ENCODE measurements at regions not wholly inside any gene's neighbourhood (a gene's known extent, or its start where the extent isn't known, plus 50 kb on each side); places are given as distances from the start of the nearest gene placed in this dataset.

DNA sequence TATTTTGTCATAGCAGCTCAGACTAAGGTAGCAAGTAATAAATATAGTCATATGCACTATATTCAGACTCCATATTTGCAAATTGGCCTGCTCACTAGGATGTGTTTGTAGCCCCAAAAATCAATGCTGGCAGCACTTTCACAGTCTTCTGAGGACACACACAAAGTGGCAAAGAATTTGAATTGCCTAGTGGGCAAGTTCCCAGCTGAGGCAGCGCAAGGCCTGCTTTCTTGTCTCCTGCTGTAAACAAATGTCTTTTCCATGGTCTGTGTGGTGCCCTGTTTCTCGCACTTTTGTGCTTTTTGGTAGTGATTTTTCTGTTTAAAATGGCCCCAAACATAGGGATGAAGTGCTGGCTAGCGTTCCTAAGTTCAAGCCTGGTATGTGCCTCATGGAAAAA, 416.0 kb downstream of the OCA2 start:
- intact Hi-C loops (cut with micrococcal nuclease; ENCODE audit: unreplicated experiment) (no loop called here), in situ Hi-C loops (cut with HindIII; ENCODE audit: extremely low pct_ligation_motif_present, low pct_unique_long_range_greater_than_20kb) (no loop called here)
- H3K4me3 ChIP-seq (replicated peaks in 1 of 3; ENCODE audit: insufficient read depth in 1 of 3, low read depth in 2 of 3, low read length in 3 of 3) = no peak overlapping the region
- H3K36me3 ChIP-seq (replicated peaks in 1 of 2; ENCODE audit: control insufficient read depth in 1 of 2, insufficient read depth in 2 of 2, low read length in 2 of 2) = no peaks in the 10 kb centered on the region
- FAIRE-seq (no peak), ATAC-seq (no peak), DNase-seq (ENCODE audit: low spot score) (no peak)
- H3K4me2 ChIP-seq (ENCODE audit: low read depth, low read length) = no peak overlapping the region
- POLR2A ChIA-PET = no interaction called here
- WGBS (ENCODE audit: low lambda C conversion rate) = 21% methylated on average over 3 of the region's 3 CpGs
- no peak overlapping the region for H3K27ac ChIP-seq (ENCODE audit: extremely low read length, insufficient read depth, low read length)
- TF ChIP-seq CBX2 (IDR thresholded peaks at IDR 0.05; ENCODE audit: low read depth, low read length) (no peak), CBX2 (CRISPR knock-in tag; IDR thresholded peaks at IDR 0.05; ENCODE audit: low read depth) (no peak), HNRNPK (IDR thresholded peaks at IDR 0.05; ENCODE audit: low read depth, low read length, poor library complexity, severe bottlenecking) (no peak), EZH2 (conservative IDR thresholded peaks at IDR 0.05; ENCODE audit: low read depth, low read length) (no peak), JUND (CRISPR knock-in tag; IDR thresholded peaks at IDR 0.05) (no peak), ZNF687 (CRISPR knock-in tag; IDR thresholded peaks at IDR 0.05) (no peak), ZNF563 (CRISPR knock-in tag; IDR thresholded peaks at IDR 0.05) (no peak), MLX (CRISPR knock-in tag; IDR thresholded peaks at IDR 0.05) (no peak), POGZ (CRISPR knock-in tag; IDR thresholded peaks at IDR 0.05) (no peak), NR2F1 (CRISPR knock-in tag; IDR thresholded peaks at IDR 0.05) (no peak), RARG (CRISPR knock-in tag; IDR thresholded peaks at IDR 0.05; ENCODE audit: low read depth) (no peak)
- TF ChIP-seq, protein P1, sequence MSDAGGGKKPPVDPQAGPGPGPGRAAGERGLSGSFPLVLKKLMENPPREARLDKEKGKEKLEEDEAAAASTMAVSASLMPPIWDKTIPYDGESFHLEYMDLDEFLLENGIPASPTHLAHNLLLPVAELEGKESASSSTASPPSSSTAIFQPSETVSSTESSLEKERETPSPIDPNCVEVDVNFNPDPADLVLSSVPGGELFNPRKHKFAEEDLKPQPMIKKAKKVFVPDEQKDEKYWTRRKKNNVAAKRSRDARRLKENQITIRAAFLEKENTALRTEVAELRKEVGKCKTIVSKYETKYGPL (CRISPR knock-in tag; IDR thresholded peaks at IDR 0.05) = no peak
- TF ChIP-seq, protein P2, sequence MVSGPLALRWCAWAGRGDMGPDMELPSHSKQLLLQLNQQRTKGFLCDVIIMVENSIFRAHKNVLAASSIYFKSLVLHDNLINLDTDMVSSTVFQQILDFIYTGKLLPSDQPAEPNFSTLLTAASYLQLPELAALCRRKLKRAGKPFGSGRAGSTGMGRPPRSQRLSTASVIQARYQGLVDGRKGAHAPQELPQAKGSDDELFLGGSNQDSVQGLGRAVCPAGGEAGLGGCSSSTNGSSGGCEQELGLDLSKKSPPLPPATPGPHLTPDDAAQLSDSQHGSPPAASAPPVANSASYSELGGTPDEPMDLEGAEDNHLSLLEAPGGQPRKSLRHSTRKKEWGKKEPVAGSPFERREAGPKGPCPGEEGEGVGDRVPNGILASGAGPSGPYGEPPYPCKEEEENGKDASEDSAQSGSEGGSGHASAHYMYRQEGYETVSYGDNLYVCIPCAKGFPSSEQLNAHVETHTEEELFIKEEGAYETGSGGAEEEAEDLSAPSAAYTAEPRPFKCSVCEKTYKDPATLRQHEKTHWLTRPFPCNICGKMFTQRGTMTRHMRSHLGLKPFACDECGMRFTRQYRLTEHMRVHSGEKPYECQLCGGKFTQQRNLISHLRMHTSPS (CRISPR knock-in tag; IDR thresholded peaks at IDR 0.05; ENCODE audit: low read depth) = no peak
- TF ChIP-seq, protein P3, sequence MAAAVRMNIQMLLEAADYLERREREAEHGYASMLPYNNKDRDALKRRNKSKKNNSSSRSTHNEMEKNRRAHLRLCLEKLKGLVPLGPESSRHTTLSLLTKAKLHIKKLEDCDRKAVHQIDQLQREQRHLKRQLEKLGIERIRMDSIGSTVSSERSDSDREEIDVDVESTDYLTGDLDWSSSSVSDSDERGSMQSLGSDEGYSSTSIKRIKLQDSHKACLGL (CRISPR knock-in tag; IDR thresholded peaks at IDR 0.05) = no peak
- H4K20me1 ChIP-seq (ENCODE audit: insufficient read depth, low read length) = no peaks in the 10 kb centered on the region
- no TSS peak for BruUV-seq (replicated peaks)
- no peak overlapping the region for H2AFZ ChIP-seq (ENCODE audit: low read length)
- CTCF ChIA-PET (ENCODE audit: low intra/inter-chr PET ratio, low total read pairs) = no interaction called here
- H3K27me3 ChIP-seq (ENCODE audit: control insufficient read depth in 1 of 2, insufficient read depth in 2 of 2, low read length in 2 of 2) = peaks cover 0 to 3% of the 10 kb centered on the region in 2 experiments; a peak in 2 of 5 replicates
- H3K9ac ChIP-seq (ENCODE audit: insufficient read depth, low read depth, low read length) = no peak overlapping the region
- H3K79me2 ChIP-seq (ENCODE audit: insufficient read depth, low read length) = no peaks in the 10 kb centered on the region
- no peaks in the 10 kb centered on the region for H3K9me3 ChIP-seq (ENCODE audit: low read length)
- no peaks in the 10 kb centered on the region for H3K4me1 ChIP-seq (ENCODE audit: insufficient read depth, low read length)

All from HepG2 (cell line).